HG03354 (cell line): ENCODE measurements at regions not wholly inside any gene's neighbourhood (a gene's known extent, or its start where the extent isn't known, plus 50 kb on each side); places are given as distances from the start of the nearest gene placed in this dataset.

Experiments used
- ATAC-seq: cut with Tn5 transposase; IDR thresholded peaks from one replicate; pipeline ENCODE4 v1.9.1; 2021; ENCODE audit warnings: mild to moderate bottlenecking; ENCODE audit not compliant: unreplicated experiment, poor library complexity, severe bottlenecking

DNA sequence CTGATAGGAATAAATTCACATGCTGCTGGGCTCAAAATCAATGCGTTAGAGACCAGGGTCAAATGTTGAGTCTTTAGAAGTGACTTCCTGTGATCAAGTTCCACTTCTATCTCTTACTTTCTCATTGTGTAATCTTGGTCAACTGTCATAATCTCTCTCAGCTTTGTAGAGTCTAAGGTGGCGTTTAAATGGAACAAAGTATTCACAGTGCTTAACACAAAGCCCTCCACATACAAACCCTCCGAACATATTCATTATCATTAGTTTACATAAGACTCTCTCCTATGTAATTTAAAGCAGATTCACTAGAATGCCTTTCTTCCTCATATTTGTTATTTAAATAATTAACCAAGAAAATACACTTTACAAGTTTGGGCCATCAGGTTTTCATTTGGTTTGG, 1044.1 kb downstream of the EFNB2 start:
- ATAC-seq, result no peak

DNA sequence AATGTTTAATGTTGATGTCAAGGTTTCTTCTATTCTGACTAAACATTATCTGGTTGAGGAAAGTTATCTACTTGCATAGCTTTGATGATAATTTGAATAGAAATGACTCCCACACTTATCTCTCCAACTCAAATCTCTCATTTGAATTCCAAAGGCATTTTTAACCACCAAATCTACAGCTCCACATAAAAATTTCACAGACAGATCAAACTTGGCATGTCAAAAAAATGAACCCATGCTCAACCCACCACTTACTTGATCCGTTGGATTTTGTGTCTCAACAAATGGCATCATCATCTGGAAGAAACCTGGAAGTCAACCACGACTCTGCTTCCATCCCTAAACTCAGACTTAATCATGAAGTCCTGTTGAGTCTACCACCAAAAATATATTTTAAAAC, 1050.4 kb downstream of the EFNB2 start:
- no peak for ATAC-seq

DNA sequence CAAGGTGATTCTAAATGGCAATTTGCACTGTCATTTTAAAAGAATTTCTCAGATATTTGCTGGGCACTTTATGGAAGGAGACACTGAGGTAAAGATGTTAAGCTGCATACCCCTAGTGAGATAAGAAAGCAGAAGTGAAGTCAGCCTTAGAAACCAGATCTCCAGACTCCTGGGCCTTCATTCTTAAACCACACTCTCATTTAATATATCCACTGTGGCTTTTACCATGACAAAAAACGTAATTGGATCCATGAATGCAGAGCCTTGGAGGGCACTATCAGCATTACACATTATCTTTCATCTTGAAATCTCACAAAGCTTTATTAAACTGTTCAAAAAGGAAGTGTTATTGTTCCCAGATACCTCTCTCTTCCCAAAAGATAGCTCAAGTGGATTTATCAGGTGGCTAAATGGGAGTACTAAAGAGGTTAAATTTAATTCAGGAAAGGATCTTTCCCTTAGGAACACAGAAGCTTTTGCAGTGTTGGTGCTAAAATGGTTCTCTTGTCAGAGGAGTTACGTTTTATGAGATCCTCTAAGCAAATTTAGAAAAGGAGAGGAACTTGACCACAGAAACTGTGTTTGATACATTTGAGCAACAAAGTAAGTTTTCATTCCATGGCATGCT, 1060.4 kb downstream of the EFNB2 start:
- no peak for ATAC-seq

DNA sequence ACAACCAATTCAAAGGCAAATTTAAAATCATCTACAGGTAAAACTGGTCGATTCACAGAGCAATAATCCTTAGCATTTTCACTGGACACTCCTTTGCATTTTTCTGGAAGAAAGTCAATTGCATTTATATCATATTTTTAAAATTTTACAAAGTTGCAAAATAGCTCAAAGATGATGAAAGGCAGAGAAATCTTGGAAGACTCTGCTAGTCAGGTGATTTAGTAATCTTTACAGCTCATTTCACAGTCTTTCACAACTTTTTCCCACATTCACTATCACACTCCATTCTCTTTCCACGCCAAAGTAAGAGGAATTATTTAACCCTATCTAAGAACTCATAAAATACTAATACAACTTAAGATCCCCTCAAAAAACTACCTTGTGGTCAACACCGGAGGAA, 1063.8 kb downstream of the EFNB2 start:
- no peak for ATAC-seq

DNA sequence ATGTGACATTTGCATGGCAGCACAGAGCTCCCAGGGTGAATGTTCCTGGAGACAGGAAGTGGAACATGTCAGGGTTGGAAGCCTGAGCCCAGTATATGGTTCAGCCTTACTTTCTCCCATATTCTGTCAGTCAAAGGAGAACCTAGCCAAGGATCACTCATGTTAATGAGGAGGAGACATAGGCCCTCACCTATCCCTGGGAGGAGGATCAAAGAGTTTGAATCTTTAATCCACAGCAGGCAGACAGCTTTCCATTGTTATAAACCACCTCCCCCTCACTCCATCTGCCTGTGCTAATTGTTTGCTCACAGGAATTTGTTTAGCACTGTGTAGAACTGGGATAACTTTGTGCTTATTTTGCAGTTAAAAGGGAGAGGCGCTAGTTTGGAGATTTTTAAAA, 1069.1 kb downstream of the EFNB2 start:
- no peak for ATAC-seq

DNA sequence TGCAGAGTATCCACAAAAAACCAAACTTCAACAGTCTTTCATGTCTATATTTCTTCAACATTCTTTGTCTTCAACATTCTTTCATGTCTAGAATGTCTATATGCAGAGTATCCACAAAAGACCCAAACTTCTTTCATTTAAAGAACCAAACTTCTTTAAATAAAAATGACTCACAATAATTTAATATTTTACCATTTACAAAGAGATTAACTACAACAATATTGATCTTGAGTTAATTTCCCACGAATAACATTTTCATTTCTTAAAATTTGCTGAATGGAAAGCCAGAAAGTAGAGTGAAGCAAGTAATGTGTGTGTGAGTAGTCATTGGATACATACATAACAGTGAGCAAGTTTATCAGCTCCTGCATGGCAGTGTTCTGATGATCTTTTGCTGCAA, 1069.7 kb downstream of the EFNB2 start, which contains the start of gene DAOA:
Gene DAOA (plus strand): TSS at position 301 of the 400 bp plus-strand sequence.
- ATAC-seq, result no peak

DNA sequence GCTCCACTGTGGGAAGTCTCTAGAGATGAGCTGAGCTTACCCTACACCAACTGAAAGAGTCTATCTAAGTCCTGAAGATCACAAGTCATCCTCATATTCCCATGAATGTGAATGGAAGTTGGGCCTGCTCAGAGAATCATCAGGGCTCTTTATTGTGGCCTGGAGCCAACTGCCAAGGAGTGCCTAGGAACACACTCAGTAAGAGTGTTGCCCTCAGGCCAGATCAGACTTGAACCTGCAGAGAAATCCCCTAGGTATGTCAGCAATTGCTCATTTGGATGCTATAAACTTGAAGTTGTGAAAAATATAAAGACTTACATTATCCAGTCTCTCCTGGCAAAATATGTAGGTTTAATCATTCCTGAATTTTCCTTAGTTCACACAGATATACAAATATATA, 1070.2 kb downstream of the EFNB2 start:
- ATAC-seq, result no peak

DNA sequence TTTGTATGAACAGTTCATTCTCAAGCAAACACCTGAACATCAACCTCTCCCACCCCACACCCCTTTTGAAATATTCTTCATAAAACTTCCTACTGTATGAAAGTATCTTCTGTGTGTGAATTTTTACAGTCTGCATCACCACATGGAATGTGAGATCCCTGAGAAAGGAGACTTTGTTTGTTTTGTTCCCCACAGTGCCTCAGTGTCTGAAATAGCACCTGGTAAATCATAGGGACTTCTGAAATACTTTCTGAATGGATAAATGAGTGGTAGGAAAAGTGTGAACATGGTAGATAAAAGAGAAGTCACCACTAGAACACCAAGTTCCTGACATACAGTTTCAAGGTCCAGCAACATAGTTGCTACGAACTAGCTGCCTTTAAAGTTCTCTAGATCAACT, 1071.2 kb downstream of the EFNB2 start:
- ATAC-seq, result no peak

DNA sequence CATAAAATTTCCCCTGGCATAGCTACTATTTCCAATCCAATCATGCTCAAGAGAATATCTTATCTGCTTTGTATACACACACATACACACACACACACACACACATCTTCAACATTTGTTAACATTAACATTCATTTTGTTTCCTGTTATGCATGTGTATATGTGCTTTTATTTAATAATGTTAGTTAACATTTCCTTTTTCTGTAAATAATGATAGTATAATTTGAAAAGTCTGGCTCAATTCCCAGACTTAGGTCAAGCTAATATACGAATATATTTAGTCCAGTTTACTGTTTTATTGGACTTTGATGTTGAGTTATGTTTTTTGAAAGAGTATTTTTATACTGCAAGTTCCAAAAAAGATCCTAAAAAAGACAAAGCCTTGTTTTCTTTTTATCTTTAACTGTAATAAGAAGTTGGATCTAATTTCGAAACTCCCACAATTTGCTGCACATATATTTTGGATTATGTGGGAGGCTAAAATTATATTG, 1072.4 kb downstream of the EFNB2 start:
- ATAC-seq, result no peak

DNA sequence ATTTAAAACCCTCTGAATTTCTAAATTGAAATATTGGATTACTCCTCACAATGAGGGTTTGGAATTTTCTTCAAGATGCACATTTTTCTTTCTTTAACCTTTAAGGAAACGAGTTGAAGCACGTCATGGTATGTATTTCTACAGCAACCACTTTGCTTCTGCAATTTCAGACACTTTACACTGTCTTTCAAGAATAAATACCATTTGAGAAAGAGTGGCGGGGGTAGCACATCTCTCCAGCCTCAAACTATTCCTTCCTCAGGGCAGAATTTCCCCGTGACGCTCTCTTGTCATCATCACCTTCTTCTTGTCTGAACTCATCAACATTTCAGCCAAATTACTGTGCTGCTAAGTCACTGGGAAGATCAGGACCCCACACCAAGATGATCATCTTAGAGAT, 1073.4 kb downstream of the EFNB2 start:
- no peak for ATAC-seq

DNA sequence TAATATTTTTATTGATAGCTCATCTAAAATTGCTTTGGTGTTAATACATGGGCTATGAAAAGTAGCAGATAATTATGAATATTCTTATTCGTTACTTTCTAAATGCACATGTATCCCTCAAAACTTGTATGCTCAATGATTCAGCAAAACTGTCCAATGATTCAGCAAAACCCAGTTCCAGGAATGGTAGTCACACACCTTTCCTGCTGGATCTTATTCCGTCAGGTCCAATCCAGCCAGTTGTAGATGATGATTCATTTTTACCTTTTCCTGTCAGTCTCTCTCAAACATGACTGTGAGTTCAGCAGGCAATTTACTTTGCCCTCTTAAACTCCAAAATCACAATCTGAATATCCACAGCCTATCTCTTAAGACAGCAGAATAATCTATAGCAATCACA, 1082.6 kb downstream of the EFNB2 start:
- ATAC-seq, result no peak

DNA sequence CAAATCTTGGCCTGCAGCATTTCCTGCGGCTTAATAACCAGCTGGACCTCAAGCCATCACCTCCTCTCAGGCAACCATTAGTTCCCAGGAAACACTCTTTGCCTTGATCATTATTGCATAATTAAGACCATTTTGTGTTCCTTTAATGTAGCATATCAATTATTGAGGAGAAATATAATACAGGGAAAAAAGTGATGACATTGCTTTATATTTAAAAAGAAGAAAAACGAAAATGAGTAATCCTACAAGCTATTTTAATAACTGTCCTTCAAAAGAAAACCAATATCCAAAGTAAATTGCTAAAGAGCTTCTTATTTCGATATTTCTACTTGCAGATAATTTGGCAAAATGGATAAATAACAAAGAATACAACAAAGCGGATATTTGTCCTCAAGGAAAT, 1084.7 kb downstream of the EFNB2 start:
- ATAC-seq, result no peak

DNA sequence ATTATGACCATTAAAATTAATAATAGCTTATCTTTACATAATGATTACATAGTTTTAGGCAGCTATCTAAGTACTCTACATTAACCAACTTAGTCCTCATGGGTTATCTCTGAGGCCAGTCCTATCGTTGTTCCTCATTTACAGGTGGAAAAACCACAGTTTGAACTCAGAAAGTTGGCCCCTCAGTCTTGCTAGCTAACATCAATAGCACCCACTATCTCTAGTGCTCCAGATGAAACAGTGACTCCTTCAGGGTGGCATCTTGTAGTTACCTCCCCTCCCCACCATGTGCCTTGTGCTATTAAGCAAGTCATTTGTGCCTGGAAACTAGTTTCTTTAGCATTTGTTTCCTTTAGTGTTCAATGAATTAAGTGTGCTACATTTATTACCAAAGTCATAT, 1086.7 kb downstream of the EFNB2 start:
- ATAC-seq, result no peak

DNA sequence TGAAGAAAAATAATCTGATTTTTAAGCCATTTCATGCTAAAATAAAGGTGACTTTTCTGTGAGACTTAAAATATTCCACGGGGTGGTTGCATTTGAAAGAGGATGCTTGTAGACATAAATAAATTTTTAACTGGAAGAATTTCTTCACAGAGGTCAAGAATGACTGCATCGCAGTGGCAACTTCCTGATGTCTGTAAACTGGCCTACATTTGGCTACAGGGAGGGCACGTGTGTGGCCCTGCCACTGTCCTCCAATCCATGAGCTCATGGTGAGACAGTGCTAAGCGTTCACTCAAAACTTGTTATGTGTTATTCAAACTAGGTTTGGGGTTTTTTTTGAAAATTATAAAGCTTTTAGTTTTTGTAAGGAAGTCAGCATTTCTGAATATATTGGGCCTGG, 1089.3 kb downstream of the EFNB2 start:
- ATAC-seq, result no peak

DNA sequence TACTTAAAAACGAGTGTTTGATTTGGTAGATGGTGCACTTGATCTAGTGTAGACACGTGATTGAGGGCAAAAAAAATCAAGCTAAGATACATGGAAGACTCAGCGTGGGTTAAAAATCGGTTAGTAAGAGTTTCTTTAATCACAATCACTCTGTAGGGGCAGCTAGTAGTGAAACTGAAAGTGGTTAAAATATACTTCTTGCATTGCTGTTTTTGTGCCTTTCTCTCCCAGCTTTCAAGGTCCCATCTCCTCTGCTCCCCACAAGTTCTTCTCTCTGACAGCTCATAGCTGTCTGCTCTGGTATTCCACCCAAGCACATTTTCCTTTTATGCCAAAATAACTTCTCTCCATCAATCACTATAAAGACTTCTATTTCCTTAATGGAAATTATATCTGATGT, 1089.7 kb downstream of the EFNB2 start:
- ATAC-seq, result no peak

DNA sequence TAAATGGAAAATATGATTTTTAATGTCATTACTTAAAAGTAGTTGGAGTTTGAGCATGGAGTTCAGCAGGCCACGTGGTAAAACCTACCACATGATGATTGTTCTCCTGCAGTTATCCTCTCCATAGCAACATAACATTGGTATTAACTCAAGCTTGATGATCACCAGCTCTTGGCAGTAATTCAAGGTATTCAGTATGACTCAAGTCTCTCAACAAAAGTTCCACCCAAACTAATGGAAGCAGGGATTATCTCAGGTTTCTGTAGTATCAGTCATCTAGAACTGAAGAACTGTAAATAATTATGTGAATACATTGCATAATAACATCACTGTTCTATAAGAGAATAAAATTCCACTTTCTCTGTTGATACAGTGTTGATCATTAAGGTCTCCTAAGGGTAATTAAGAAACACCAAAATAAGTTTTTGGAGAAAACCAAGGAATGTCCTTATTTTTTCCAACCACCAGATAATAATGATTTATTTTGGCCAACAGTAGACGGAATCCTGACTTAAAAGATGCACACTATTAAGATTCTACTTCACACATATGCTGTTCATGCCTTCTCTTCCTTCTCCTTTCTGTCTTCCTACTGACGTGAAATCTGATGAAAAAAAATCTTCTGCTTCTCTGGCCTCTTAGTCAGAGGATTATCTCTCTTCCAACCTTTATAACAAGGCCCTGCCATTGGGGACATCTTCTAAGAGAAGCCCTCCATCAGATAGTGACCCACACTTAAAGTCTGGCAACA, 1092.3 kb downstream of the EFNB2 start:
- ATAC-seq, result no peak

DNA sequence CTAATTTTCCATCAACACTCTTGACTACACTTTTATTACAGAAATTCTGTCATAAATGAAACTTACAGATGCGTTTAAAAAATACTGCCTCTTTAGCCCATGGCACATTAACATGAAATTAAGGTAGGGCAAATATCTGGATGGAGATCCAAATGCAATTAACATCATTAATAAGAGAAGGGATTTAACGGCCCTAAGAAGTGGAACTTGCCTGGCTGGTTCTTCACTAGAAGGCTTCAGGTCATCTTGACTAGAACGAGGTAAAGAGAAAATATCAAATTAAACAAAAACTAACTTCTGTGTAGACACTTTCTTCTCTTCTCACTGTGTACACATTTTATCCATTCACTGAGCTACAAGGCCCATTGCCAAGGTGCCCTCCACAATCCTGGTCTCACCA, 1093.4 kb downstream of the EFNB2 start:
- no peak for ATAC-seq

DNA sequence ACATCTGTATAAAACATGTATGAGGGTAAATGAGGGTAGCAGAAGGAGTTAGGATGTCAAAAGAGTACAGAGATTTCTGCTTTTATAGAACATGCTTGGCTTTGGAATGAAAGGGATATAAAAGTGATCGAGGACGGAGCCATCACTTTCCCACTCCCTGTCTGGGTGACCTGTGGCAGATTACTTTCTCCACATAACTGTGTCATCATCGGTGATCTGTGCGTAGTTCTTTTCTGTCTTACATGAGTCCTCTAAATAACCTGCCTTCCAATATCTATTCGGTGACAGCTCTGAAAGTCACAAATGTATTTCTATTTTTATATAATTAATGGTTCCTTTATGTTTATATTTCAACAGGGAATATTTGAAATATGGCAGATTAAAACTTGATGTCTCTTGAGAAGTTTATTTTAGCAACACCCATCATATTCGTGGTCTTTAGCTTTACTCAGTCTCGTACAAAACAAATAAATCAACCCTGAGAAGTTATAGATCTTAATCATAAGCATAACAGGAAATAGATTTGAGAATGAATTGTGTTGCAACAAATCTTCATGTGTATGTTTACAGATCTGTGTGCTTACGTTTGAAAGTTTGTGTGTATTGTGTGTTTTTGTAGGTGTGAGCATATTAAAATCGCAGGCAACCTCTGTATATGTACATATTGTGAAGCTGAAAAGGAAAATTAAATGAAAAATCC, 1094.3 kb downstream of the EFNB2 start:
- no peak for ATAC-seq

DNA sequence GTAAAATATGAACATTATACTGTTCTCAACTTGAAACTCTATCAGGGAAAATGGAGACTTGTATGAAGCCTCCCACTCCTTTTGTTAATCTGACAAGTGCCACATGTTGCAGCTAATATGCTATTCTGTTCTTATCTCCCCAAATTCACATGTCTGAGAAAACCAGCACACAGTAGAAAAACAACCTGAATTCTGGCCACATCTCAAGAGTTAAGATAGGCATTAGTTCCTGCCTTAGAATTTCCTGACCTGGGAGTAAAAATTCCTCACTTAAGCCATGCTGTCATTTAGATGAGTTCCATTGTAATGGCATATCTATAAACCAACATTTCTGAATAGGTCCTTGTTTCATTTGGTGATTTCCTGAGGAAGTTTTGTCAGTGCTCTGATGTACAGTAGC, 1098.5 kb downstream of the EFNB2 start:
- ATAC-seq, result no peak

DNA sequence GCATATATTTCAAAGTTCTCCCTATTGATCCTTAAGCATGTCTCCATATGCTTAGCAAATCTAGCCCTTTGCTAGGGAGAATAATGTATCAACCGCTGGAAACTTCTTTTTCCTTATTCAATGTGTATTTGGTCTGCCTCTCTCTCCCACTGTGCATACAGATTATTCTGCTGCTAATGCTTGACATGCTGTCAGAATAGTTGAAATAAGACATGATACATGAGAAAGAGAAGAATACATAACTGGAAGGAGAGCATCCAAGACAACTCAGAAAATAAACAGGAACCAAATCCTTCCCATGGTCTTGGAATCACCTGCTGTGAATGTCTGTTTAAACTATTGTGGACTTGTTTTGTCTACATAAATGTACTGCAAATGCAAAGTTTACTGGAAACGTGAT, 1103.0 kb downstream of the EFNB2 start:
- ATAC-seq, result no peak

DNA sequence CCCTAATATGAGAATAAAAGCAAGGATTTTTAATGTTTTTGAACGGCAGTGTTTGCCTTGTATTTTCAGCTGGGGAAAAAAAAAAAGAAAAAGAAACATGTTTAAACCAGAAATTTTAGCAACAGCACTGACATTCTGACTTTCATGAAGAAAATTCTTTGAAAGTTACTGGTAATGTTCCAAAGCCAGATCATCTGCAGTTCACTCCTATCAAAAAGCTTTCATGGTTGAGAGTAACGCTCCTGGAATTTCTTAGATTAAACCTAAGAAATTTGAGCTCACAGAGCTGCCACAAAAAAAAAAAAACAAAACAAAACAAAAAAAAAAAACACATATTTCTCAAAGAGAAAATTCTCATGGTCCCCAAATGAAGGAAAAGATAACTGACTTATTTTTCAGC, 1106.7 kb downstream of the EFNB2 start:
- ATAC-seq, result no peak
